NCI-H526 treated with DMSO at 0.1 percent for 48 hours (cell line): ENCODE measurements at regions not wholly inside any gene's neighbourhood (a gene's known extent, or its start where the extent isn't known, plus 50 kb on each side); places are given as distances from the start of the nearest gene placed in this dataset.

ENCODE experiments used
- DNase-seq: peaks from one replicate; lab custom pipeline; 2025; lab: John Stamatoyannopoulos, UW

DNA sequence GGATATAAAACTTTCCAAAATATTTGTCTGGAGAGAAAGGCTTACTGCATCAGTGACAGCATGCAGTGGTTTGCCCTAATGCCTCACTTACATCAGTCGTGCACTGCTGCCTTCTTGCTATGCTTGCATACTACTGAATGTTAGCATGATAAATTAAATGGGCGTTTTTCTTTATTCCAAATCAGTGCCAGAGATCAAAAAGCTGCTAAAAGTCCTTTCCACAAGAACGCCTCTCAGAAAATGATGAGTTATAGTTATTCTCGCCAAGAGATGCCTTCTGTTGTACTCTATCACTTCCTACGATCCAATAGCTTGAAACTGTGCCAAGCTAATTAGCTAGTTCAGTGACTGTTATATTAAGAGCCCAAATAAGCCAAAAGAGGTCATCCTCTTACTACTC, 345.8 kb upstream of the ROBO2 start:
- no peak for DNase-seq

DNA sequence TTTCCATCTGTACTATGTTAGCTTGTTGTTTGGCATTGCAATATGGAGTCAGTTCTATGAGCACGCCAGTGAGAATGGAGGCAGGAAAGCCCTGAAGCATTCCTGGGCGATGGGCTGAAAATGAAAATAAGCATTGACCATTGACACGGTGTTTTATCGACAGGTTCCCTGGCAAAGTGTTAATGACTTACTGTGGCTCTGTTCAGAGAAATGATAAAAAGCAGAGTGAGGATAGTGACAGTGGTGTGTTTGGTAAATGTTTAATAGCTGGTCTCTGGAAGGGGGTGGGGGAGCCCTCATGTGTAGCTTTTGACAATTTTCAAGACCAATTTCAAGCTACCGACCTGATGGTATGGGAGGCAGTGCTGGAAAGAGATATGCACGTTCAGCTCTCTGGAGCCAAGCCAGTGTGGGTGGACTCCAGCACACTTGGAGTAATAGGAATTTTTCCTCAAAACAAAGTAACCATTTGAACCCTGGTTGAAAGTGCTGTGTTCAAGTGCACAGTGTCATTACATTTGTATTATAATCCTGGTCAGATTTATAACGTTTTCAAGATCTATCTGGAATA, 341.7 kb upstream of the ROBO2 start:
- DNase-seq, result no peak

DNA sequence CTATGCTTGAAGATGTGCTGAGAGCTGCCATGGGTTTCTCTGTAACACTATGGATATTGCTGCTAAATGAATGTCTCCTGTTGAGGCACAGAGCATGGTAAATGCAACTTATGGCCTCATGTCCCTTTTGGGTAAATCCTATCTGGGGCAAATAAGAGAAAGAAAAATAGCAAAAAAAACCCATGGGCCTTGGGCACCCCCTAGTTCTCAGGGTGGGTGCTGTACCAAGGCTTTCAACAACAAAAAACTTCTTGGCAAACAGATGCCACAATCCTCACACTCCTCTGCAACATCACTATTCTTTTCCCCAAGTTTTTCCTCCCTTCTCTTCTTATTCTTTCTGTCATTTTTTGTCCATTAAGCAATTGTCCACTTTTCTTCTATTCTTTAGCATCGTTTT, 340.1 kb upstream of the ROBO2 start:
- DNase-seq, result no peak

DNA sequence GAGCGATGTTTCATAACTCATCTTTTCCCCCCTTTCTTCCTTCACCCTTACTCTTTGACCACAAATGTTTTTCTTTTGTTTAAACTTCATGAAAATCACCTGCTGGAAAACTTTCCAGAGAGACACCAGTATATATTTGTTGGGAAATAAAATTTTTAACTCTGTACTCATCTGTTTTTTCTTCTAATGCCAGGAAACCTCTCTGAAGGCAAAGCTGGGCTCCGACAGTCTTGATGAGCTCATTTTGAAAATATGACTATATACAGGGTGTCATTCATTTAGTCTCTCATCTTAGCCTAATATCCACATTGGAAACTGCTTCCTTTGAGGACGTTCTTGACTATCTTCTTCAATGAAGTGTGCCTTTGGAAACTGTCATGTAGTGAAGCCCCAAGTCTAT, 339.6 kb upstream of the ROBO2 start:
- no peak for DNase-seq

DNA sequence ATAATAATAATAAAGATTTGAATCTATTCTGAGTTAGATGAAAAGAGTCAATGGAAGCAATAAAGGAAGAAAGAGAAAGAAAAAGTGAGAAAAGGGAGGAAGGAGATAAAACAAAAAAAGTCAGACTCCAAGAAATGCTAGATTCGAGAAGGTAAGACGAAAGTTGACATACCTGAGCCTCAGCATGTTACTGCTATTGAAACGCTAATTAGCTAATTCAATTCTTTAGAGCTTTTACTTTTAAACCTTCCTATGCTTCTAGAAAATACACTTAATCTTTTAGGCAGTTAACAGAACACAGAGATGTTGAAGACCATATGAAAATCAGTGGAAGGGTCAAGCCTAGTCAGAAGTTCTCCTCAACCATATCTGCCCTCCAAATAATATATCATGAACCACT, 337.2 kb upstream of the ROBO2 start:
- no peak for DNase-seq

DNA sequence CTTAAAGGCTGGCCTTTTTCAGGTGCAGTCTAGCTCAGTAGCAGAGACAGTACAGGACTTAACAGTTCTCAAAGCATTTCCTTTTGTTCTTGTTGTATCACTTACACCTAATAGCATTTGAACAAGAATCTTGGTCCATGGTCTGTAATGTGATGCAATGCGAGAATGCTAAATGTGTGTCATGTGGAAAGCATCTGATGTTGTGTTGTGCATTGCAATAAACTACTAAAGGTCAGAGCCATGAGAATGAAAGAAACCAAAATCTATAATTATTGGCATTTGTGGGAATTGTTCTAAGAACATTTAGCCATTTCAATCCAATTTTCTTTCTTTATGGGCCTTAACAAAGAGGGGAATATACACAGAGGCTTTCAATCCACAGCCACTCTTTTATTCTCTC, 324.5 kb upstream of the ROBO2 start:
- no peak for DNase-seq

DNA sequence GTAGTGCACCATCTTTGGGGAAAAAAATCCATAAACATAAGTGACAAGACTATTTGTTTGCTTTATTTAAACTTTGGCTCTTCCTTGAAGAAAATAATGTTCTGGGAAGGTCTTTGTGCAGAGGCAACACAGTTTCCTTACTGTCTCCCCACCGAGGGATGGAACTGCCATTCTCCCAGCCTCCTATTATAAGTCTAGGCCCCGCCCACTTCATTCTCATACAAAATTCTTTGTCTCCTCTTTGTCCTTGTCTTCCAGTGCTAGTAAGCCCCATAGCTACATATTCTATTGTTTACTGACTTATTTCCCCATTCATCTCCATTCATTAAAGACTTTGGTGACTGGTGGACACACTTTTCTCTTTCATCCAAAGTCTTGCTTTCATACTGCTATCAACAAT, 316.5 kb upstream of the ROBO2 start:
- no peak for DNase-seq

DNA sequence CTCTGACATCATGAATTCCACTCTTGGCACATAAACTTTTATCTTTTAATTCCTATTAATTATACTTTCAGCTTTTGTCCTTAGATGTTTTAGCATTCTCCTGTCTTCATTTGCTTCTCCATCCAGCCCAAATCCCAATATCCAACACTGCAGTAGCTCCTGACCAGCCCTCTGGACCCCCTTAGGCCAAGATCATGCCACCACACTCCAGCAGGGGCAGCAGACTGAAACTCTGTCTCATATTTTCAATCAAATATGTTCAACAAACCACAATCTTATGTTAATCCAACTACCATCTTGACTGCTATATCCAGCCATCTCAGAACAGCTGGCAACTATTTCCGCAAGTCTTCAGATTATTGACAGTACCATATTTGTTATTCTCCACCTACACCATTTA, 315.8 kb upstream of the ROBO2 start:
- DNase-seq, result no peak

DNA sequence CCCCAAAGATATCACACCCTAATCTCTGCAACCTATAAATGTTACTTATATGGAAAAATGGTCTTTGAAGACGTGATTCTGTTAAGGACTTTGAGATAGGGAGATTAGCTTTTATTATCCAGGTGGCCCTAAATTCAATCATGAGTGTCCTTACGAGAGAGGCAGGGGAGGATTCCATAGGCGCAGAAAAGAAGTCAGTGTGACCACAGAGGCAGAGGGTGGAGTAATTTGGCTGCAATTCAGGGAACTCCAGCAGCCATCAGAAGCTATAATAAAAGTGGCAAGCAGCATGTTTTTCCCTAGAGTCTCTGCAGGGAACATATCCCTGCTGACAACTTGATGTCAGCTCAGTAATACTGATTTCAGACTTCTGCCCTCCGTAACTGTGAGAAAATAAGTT, 315.2 kb upstream of the ROBO2 start:
- DNase-seq, result no peak

DNA sequence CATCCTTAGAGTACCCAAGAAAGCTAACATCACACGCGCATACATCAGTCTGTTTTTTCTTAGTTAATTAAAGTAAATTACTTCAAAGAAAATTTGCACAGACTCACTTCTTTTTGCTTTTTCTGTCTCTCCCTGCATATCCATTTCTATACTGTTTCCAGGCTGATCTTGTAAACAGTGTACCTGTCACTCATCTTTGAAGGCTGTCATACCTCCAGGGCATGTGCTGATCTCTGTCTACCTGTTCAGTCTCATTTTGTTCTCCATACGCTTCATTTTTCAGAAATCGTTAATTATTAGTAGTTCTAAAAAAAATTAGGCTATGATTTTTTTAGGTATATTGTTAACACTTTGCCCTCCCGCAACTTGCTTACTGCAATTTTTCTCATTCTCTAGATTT, 313.9 kb upstream of the ROBO2 start:
- DNase-seq, result no peak

DNA sequence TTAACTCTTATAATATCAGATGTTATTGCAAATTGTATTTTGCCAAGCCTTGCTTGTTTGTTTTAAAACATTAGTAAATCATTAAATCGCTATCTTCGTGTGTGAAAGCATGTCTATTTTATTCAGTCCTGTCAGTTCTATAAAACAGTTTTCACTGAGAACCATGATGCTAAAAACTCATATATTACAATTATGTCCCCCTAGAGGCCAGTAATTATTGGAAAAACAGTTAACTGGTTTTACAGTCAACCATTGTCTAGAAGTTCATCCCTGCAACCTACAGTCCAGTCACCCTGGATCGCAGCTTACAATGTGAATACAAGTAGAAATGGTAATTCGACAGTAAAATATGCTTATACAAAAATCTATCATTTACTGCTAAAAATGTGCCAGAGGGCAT, 311.5 kb upstream of the ROBO2 start:
- no peak for DNase-seq

DNA sequence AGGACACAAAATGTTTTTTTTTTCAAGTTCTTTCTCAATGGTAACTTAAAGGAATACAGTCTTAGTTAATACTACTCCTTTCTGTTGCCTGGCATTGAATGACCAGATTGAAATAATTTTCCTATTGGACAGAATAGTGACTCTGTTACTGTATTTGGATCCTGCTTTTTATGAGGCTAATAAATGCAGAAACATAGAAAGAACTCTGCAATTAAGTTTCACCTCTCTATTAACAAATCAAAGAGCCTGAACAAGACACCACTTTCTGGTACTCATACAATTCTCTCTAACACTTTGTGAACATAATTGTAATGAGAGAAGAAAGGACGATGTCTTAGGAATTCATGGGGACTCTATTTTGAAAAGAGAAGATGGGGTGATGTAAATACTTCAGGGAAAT, 308.4 kb upstream of the ROBO2 start:
- no peak for DNase-seq

DNA sequence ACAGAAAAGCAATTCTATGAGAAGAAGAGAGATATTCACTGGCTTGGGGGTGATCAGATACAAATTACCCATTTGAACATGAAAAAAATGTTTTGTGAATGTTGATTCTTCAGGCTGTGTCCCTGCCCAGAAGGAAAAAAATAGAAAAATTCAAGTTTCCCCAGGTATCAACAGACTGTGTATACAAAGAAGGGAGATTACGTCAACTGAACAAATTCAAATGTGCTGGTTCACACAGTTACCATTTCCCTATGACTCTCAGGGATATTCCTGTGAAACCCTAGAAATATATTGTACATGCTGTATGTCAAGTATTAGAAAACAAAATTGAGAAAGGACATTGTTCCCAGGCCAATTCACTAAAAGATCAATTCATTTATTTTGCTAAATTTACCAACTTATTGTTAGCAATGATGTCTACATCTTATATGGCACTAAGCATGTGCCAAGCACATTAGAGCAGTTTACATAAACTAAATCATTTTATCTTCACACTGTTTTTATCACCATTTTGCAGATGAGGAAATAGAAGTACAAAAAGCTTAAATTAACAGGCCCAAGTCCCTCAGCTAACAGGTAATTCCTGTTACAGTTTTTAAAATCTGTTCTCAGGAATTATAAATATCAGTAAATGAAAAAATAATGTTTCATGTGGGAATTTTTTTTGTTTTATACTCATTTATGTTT, 306.7 kb upstream of the ROBO2 start:
- DNase-seq, result no peak

DNA sequence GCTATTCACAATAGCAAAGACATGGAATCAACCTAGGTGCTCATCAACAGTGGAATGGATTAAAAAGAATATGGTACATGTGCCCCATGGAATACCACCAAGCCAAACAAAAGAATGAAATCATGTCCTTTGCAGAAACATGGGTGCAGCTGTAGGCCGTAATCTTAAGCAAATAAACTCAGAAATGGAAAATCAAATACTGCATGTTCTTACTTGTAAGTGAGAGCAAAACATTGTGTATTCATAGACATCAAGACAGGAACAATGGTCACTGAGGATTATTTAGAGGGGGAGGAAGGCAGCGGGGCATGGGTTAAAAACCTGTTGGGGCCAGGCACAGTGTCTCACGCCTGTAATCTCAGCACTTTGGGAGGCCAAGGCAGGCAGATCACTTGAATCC, 304.7 kb upstream of the ROBO2 start:
- no peak for DNase-seq

DNA sequence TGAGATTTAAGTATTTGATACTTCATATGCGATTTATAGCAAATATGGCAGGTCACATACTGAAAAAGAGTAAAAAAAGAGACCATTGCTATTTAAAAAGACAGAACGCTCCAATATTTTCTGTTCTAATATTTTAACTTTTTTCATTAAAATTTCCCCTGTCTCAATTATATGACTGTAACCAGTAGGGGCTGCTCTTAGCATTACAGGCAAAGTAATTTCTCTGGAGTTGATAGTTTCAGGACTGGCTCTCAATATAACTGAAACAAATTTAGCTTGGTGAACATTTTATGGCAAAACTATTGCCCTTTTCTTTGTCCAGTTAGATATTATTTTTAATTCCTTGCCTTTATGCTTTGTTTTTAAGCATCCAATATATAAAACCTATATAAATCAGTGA, 286.3 kb upstream of the ROBO2 start:
- DNase-seq, result no peak

DNA sequence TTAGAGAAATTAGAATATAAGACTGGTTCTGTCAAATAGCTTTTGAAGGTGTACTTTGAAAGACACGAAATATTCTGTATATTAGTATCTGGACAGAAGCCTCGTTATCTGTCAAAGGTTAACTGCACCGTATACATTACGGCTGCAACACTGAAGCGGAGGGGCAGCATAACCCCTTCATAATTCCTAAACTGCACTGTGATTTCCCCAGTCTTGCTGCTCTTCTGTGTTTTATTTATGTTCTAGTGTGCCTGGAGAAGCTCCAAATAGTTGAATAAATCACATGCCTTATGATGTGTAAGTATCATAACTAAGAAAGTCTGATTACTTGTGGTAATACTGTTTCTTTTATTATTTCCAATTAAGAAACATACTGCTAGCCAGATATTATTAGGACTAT, 285.7 kb upstream of the ROBO2 start:
- DNase-seq, result no peak

DNA sequence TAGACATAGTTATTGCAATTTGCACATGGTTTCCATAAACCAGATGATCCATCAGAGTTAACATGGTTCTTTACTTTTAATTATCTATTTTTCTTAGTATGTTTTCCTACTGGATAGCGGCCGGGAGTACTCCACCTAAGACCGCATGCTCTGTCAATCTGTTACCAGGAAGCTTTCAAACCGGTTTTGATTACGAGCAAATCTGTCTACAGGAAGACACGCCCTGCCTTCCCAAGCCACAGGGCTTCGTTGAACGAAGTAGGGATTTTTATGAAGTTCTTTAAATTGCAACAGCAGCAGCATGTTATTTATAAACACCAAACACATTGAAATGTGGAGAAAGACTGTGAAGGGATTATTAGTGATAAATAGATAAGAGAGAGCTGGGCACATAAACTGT, 283.3 kb upstream of the ROBO2 start:
- DNase-seq, result no peak

DNA sequence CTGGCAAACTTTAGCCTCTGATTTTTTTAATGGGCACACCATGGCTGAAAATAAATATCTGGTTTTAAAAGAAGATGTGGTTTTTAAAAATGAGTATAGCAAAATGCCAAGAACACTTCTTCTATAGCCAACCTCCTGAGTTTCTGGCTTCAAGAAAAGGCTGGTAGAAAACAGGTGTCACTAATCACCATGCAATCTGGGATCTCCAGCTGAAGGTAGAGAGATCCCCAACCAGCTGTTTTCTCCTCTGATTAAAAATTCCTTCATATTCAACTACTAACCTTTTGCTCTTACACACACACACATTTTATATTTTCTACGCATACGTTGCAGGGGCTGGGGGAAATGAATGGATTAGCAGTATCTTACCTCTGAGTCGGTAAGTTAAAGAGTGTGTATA, 279.6 kb upstream of the ROBO2 start:
- DNase-seq, result no peak

DNA sequence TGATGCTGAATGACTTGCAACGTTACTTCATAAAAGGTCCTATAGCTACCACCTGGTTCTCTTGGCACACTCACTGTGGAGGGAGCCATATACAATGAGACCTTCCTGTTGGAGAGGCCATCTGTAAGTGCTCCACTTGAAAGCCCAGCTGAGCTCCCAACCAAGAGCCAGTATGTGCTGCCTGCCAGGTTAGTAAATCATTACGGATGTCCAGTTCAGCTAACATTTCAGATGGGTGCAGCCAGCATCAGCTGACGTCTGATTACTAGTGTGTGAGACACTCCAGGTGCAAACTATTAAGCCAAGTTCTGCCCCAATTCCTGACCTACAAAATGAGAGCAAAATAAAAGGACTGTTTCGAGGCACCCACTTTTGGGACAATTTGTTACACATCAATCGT, 274.4 kb upstream of the ROBO2 start:
- DNase-seq, result no peak

DNA sequence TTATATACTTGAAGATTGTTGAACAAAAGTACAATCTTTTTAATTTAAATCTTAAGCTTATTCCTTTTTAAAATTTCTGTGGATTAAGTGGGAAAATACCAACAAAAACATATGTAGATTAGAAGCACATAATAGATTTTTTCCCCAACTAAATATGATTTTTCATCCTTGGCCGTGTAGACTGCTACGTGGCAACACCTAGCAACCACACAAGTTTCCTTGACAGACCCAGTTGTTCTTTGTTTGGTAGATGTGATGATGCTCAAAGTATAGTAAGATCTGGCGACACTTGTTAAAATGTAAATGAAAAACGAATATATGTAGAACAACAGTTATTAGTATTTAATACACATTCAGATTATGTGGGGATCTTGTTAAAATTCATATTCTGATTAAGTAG, 271.0 kb upstream of the ROBO2 start:
- no peak for DNase-seq

DNA sequence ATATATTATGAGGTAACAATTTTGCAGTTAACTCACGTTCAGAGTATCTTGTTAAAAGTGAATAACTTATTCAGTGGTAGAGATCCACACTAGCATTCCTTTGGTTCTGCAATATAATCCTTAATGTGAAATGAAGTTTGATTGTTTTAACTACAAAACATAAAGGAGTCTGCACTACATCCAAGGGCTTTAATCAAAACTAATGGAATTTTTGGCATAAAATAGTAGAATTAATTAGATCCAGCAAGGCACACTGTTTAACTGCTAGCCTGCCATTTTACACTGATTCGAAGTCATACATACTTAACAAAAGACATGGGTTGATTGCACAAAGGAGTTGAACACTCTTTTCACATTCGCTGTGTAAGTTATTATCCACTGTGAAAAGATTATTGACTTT, 263.0 kb upstream of the ROBO2 start:
- no peak for DNase-seq

DNA sequence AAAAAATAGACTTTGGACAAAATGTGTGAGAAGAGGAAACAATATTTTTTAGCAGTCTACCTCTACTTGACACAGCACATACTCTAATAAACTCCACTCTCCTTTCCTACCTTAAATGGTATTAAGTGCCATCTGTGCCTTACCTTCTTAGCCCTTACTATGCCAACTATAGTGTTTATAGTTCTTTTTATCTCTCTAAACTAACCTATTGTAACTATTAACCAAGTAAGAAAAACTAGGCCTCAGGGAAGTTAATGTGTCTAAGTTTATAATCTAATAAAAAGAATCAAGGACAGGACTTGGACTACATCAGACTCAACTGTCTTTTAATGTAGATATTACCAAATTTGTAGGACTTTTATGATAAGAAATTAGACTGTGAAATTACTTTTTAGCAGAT, 251.7 kb upstream of the ROBO2 start:
- DNase-seq, result no peak

DNA sequence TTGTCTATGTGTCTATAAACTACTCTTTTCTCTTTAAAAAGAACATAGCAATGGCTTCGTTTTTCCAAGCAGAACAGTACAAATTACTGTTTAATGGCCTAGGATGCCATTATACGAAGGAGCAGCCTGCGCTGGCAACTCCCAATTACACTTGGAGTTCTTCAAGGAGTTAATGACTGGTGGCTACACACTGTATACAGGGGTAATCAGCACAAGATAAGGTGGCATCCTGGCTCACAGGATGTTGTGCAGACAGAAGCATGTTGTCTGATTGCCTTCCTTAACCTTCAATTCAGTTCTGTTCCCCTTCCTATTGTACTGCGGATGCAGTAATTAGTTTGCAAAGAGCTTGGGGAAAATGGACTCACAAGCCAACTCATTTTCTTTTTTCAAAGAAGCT, 250.7 kb upstream of the ROBO2 start:
- DNase-seq, result no peak

DNA sequence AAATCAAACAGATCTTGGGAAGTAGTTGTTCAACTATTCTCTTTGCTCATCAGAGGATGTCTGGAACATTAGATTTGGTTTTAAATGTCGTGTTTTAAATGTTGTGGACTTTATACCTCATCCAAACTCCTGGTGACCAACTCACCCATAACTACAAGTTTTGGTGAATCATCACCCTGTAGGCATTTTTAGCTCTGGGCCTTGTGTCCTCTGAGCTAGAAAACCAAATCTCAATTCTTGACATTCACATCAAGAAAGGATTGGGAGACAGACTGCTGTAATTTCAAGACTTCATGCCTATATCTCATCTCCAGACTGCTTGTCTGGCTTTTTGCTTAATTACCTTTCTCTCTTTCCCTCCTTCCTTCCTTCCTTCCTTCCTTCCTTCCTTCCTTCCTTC, 228.5 kb upstream of the ROBO2 start:
- DNase-seq, result no peak
